GM18867 (cell line): ENCODE measurements at regions not wholly inside any gene's neighbourhood (a gene's known extent, or its start where the extent isn't known, plus 50 kb on each side); places are given as distances from the start of the nearest gene placed in this dataset.

Source experiments
- ATAC-seq: cut with Tn5 transposase; IDR thresholded peaks from one replicate; pipeline ENCODE4 v1.9.1; 2021; ENCODE audit warnings: mild to moderate bottlenecking, moderate library complexity; ENCODE audit not compliant: unreplicated experiment

- ATAC-seq = no peak
Measured at GRCh38 chr1:69497441-69498221, 70.1 kb upstream of the LRRC7 start.

- no peak for ATAC-seq
Measured at GRCh38 chr1:69498711-69499110, 69.0 kb upstream of the LRRC7 start.

- ATAC-seq = no peak
Measured at GRCh38 chr1:69499203-69499803, 68.4 kb upstream of the LRRC7 start.

- ATAC-seq = no peak
Measured at GRCh38 chr1:69502991-69503390, 64.7 kb upstream of the LRRC7 start.

- no peak for ATAC-seq
Measured at GRCh38 chr1:69504730-69505252, 62.9 kb upstream of the LRRC7 start.

- ATAC-seq = no peak
Measured at GRCh38 chr1:69506311-69506710, 61.4 kb upstream of the LRRC7 start.

- ATAC-seq = no peak
Measured at GRCh38 chr1:69506721-69507120, 61.0 kb upstream of the LRRC7 start.

GRCh38 chr1:69510026-69510425, 57.7 kb upstream of the LRRC7 start:
- ATAC-seq = no peak

GRCh38 chr1:69511426-69512192, 56.1 kb upstream of the LRRC7 start:
- ATAC-seq = no peak

- no peak for ATAC-seq
Measured at GRCh38 chr1:69513601-69514000, 54.1 kb upstream of the LRRC7 start.
